ENCODE measurements at regions not wholly inside any gene's neighbourhood (a gene's known extent, or its start where the extent isn't known, plus 50 kb on each side); places are given as distances from the start of the nearest gene placed in this dataset.

- H2AFZ ChIP-seq (ENCODE audit: low read depth, low read length) = no peak overlapping the region
- no peak overlapping the region for H3K4me3 ChIP-seq (ENCODE audit: insufficient read depth, low read depth, low read length)
- no peak overlapping the region for H3K4me3 Mint-ChIP-seq (ENCODE audit: unreplicated experiment)
- H3K4me1 ChIP-seq (ENCODE audit: insufficient read depth, low read length) = no peaks in the 10 kb centered on the region
- H3K9me3 ChIP-seq (ENCODE audit: insufficient read depth, low read depth, low read length) = no peaks in the 10 kb centered on the region
- no peak overlapping the region for H3K27ac Mint-ChIP-seq (ENCODE audit: unreplicated experiment)
- no peak for TF ChIP-seq EZH2 (IDR thresholded peaks at IDR 0.05; ENCODE audit: insufficient read depth, low read length)
- TF ChIP-seq, protein P1, sequence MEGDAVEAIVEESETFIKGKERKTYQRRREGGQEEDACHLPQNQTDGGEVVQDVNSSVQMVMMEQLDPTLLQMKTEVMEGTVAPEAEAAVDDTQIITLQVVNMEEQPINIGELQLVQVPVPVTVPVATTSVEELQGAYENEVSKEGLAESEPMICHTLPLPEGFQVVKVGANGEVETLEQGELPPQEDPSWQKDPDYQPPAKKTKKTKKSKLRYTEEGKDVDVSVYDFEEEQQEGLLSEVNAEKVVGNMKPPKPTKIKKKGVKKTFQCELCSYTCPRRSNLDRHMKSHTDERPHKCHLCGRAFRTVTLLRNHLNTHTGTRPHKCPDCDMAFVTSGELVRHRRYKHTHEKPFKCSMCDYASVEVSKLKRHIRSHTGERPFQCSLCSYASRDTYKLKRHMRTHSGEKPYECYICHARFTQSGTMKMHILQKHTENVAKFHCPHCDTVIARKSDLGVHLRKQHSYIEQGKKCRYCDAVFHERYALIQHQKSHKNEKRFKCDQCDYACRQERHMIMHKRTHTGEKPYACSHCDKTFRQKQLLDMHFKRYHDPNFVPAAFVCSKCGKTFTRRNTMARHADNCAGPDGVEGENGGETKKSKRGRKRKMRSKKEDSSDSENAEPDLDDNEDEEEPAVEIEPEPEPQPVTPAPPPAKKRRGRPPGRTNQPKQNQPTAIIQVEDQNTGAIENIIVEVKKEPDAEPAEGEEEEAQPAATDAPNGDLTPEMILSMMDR (IDR thresholded peaks at IDR 0.05; ENCODE audit: insufficient read depth, low read depth, low read length) = no peak
- H3K79me2 ChIP-seq (ENCODE audit: insufficient read depth, low read length) = no peaks in the 10 kb centered on the region
- H3K36me3 Mint-ChIP-seq (ENCODE audit: low read depth, unreplicated experiment) = no peaks in the 10 kb centered on the region
- H3K27me3 ChIP-seq (ENCODE audit: insufficient read depth, low read length) = no peaks in the 10 kb centered on the region
- H3K4me2 ChIP-seq (ENCODE audit: low read length) = no peak overlapping the region
- no peaks in the 10 kb centered on the region for H3K36me3 ChIP-seq (ENCODE audit: insufficient read depth, low read length)
- H3K27ac ChIP-seq (ENCODE audit: low read depth, low read length) = no peak overlapping the region
- no peak for DNase-seq (ENCODE audit: low read depth)
- no peak overlapping the region for H3K9ac ChIP-seq (ENCODE audit: low read length)
- no peak for FAIRE-seq
- no peaks in the 10 kb centered on the region for H4K20me1 ChIP-seq (ENCODE audit: insufficient read depth, low read length)
- peaks cover 2% of the 10 kb centered on the region for H3K9me3 Mint-ChIP-seq (ENCODE audit: unreplicated experiment)
- peaks cover 19% of the 10 kb centered on the region for H3K27me3 Mint-ChIP-seq (ENCODE audit: low read depth, unreplicated experiment)
- no peaks in the 10 kb centered on the region for H3K4me1 Mint-ChIP-seq (ENCODE audit: low read depth, unreplicated experiment)
These were observed 264.0 kb downstream of the VRK1 start for GRCh38 chr14:97061198-97061597.

DNA sequence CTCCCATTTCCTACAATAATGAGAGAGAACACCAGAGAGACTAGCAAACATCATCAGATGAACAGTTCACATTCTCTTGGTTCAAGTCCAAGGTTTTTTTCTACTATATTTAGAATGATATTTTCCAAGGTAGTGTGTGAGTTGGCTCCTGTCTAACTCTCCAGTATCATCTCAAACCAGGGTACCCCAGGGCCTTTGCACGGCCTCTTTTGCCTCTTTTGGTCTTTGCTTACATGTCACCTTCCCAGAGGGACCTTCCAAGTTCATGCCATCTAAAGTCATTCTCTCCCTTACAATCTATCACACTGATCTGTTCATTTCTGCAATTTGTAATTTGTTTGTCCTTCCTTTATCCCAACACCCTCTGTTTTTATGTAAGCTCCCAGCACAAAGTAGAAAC lies 264.5 kb downstream of the VRK1 start:
- Histone ChIP-seq H3K4me1 (ENCODE audit: insufficient read depth, low read length) (no peaks in the 10 kb centered on the region), H3K4me3 (ENCODE audit: insufficient read depth, low read depth, low read length) (no peak overlapping the region), H3K4me2 (ENCODE audit: low read length) (no peak overlapping the region), H3K79me2 (ENCODE audit: insufficient read depth, low read length) (no peaks in the 10 kb centered on the region), H3K27ac (ENCODE audit: low read depth, low read length) (no peak overlapping the region), H3K9me3 (ENCODE audit: insufficient read depth, low read depth, low read length) (no peaks in the 10 kb centered on the region), H2AFZ (ENCODE audit: low read depth, low read length) (no peak overlapping the region), H3K9ac (ENCODE audit: low read length) (no peak overlapping the region), H3K27me3 (ENCODE audit: insufficient read depth, low read length) (no peaks in the 10 kb centered on the region), H3K36me3 (ENCODE audit: insufficient read depth, low read length) (no peaks in the 10 kb centered on the region), H4K20me1 (ENCODE audit: insufficient read depth, low read length) (no peaks in the 10 kb centered on the region)
- FAIRE-seq (no peak), DNase-seq (ENCODE audit: low read depth) (no peak)
- Mint-ChIP-seq H3K4me3 (ENCODE audit: unreplicated experiment) (no peak overlapping the region), H3K9me3 (ENCODE audit: unreplicated experiment) (peaks cover 2% of the 10 kb centered on the region), H3K27me3 (ENCODE audit: low read depth, unreplicated experiment) (peaks cover 22% of the 10 kb centered on the region), H3K4me1 (ENCODE audit: low read depth, unreplicated experiment) (no peaks in the 10 kb centered on the region), H3K27ac (ENCODE audit: unreplicated experiment) (no peak overlapping the region), H3K36me3 (ENCODE audit: low read depth, unreplicated experiment) (no peaks in the 10 kb centered on the region)
- TF ChIP-seq, protein P1 (IDR thresholded peaks at IDR 0.05; ENCODE audit: insufficient read depth, low read depth, low read length) = no peak
- no peak for TF ChIP-seq EZH2 (IDR thresholded peaks at IDR 0.05; ENCODE audit: insufficient read depth, low read length)

GRCh38 chr14:97065305-97066067 lies 268.3 kb downstream of the VRK1 start:
- Histone ChIP-seq H3K4me3 (ENCODE audit: insufficient read depth, low read depth, low read length) (no peak overlapping the region), H3K9ac (ENCODE audit: low read length) (no peak overlapping the region), H3K27ac (ENCODE audit: low read depth, low read length) (no peak overlapping the region), H2AFZ (ENCODE audit: low read depth, low read length) (no peak overlapping the region), H3K4me2 (ENCODE audit: low read length) (no peak overlapping the region), H4K20me1 (ENCODE audit: insufficient read depth, low read length) (no peaks in the 10 kb centered on the region), H3K4me1 (ENCODE audit: insufficient read depth, low read length) (no peaks in the 10 kb centered on the region), H3K9me3 (ENCODE audit: insufficient read depth, low read depth, low read length) (no peaks in the 10 kb centered on the region), H3K36me3 (ENCODE audit: insufficient read depth, low read length) (no peaks in the 10 kb centered on the region), H3K27me3 (ENCODE audit: insufficient read depth, low read length) (no peaks in the 10 kb centered on the region), H3K79me2 (ENCODE audit: insufficient read depth, low read length) (no peaks in the 10 kb centered on the region)
- no peaks in the 10 kb centered on the region for H3K4me1 Mint-ChIP-seq (ENCODE audit: low read depth, unreplicated experiment)
- peaks cover 37% of the 10 kb centered on the region for H3K27me3 Mint-ChIP-seq (ENCODE audit: low read depth, unreplicated experiment)
- H3K36me3 Mint-ChIP-seq (ENCODE audit: low read depth, unreplicated experiment) = no peaks in the 10 kb centered on the region
- TF ChIP-seq, protein P1 (IDR thresholded peaks at IDR 0.05; ENCODE audit: insufficient read depth, low read depth, low read length) = no peak
- TF ChIP-seq EZH2 (IDR thresholded peaks at IDR 0.05; ENCODE audit: insufficient read depth, low read length) = no peak
- H3K9me3 Mint-ChIP-seq (ENCODE audit: unreplicated experiment) = peaks cover 2% of the 10 kb centered on the region
- no peak for DNase-seq (ENCODE audit: low read depth)
- no peak overlapping the region for H3K4me3 Mint-ChIP-seq (ENCODE audit: unreplicated experiment)
- no peak for FAIRE-seq
- no peak overlapping the region for H3K27ac Mint-ChIP-seq (ENCODE audit: unreplicated experiment)

Data from astrocyte (in vitro differentiated cells and primary cell).